GM12878 (cell line): ENCODE measurements at regions not wholly inside any gene's neighbourhood (a gene's known extent, or its start where the extent isn't known, plus 50 kb on each side); places are given as distances from the start of the nearest gene placed in this dataset.

Source experiments
- ATAC-seq: fragments of 200-7000 bp; cut with Tn5 transposase; 3 replicates; pipeline ENCODE4 v1.9.1; 2020; ENCODE audit warnings: mild to moderate bottlenecking, moderate library complexity
- BruUV-seq: library from RNA; stranded (reverse); fragments of 400-500 nt; replicated peaks from 2 replicates; lab custom pipeline; 2021; lab: Mats Ljungman, UMichigan
- CTCF ChIA-PET: fragments of 300-600 bp; sonication (Branson Sonifier 250); formaldehyde crosslinking; extraction: SDS; loops from one replicate; lab custom pipeline; 2021; ENCODE audit warnings: inconsistent platforms; lab: Yijun Ruan, JAX
- POLR2A ChIA-PET: fragments of 350-600 bp; formaldehyde crosslinking; extraction: SDS; loops from one replicate; lab custom pipeline; 2021; ENCODE audit warnings: inconsistent platforms; lab: Charles Lee
- RAD21 ChIA-PET: fragments of 300-600 bp; sonication (Branson Sonifier 250); formaldehyde crosslinking; loops from one replicate; lab custom pipeline; 2023; ENCODE audit warnings: antibody characterized with exemption; ENCODE audit not compliant: unreplicated experiment; lab: Charles Lee
- SMC1A ChIA-PET: fragments of 300-600 bp; sonication (Branson Sonifier 250); formaldehyde crosslinking; loops from one replicate; lab custom pipeline; 2023; ENCODE audit not compliant: unreplicated experiment, uncharacterized antibody; lab: Charles Lee
- DNase-seq: peaks from one replicate; pipeline ENCODE4 v3.0.0-alpha.2; 2011; ENCODE audit warnings: low read depth, low spot score
- FAIRE-seq: peaks from 3 replicates; lab custom pipeline; 2011; peaks lifted over from hg19 to GRCh38; lab: Jason Lieb, UNC
- H2AFZ ChIP-seq: 2 replicates; pipeline ENCODE4 v1.6.0; 2011; ENCODE audit warnings: low read depth, low read length, control low read depth; ENCODE audit not compliant: control insufficient read depth
- H3K27ac ChIP-seq: 2 replicates; pipeline ENCODE4 v1.5.1; 2011; ENCODE audit warnings: control low read depth; ENCODE audit not compliant: control insufficient read depth, insufficient read depth
- H3K27me3 ChIP-seq, 2 experiments: replicated peaks in 1 of 2; 2 replicates each; pipeline versions ENCODE4 v1.6.0 to v1.6.1; 2011; ENCODE audit warnings: low read length in 1 of 2; ENCODE audit not compliant: control insufficient read depth in 2 of 2, insufficient read depth in 2 of 2
- H3K36me3 ChIP-seq, 2 experiments: 2 replicates each; pipeline ENCODE4 v1.5.1; 2011; ENCODE audit warnings: low read length in 1 of 2; ENCODE audit not compliant: control insufficient read depth in 2 of 2, insufficient read depth in 2 of 2
- H3K4me1 ChIP-seq: 2 replicates; pipeline ENCODE4 v1.6.1; 2011; ENCODE audit warnings: mild to moderate bottlenecking, low read length, moderate library complexity, mixed read lengths; ENCODE audit not compliant: control insufficient read depth, insufficient read depth
- H3K4me2 ChIP-seq: 2 replicates; pipeline ENCODE4 v1.6.0; 2011; ENCODE audit warnings: control low read depth; ENCODE audit not compliant: control insufficient read depth, insufficient read depth
- H3K4me3 ChIP-seq: fragments of 200-600 bp; sonication (generic); 2 replicates; pipeline ENCODE4 v1.5.1; 2016
- H3K79me2 ChIP-seq: 2 replicates; pipeline ENCODE4 v1.6.0; 2011; ENCODE audit warnings: low read length; ENCODE audit not compliant: control insufficient read depth, insufficient read depth
- H3K9ac ChIP-seq: 2 replicates; pipeline ENCODE4 v1.8.0; 2011; ENCODE audit warnings: low read length, control low read depth, mixed read lengths; ENCODE audit not compliant: control insufficient read depth, insufficient read depth
- H3K9me3 ChIP-seq: replicated peaks from 3 replicates; pipeline ENCODE4 v1.5.1; 2011; ENCODE audit warnings: mild to moderate bottlenecking, low read length; ENCODE audit not compliant: control insufficient read depth, insufficient read depth
- H4K20me1 ChIP-seq: 2 replicates; pipeline ENCODE4 v1.6.0; 2011; ENCODE audit not compliant: control insufficient read depth, insufficient read depth
- DPF2 ChIP-seq: fragments of 450-650 bp; IDR thresholded peaks from 2 replicates; pipeline ENCODE4 v1.6.1; 2017; ENCODE audit warnings: mild to moderate bottlenecking
- GABPA ChIP-seq: IDR thresholded peaks from 2 replicates; pipeline ENCODE4 v1.6.1; 2014; ENCODE audit warnings: antibody characterized with exemption, low read depth, mild to moderate bottlenecking, inconsistent platforms
- MXI1 ChIP-seq: fragments of 150-350 bp; IDR thresholded peaks from 2 replicates; pipeline ENCODE4 v1.6.1; 2011; ENCODE audit warnings: low read depth, mild to moderate bottlenecking, inconsistent platforms, low read length, improper control_type of control experiment
- NR2C2 ChIP-seq: IDR thresholded peaks from 2 replicates; pipeline ENCODE4 v1.6.1; 2011; ENCODE audit warnings: borderline replicate concordance, low read depth; ENCODE audit not compliant: control insufficient read depth, insufficient read length
- NRF1 ChIP-seq: conservative IDR thresholded peaks from 2 replicates; pipeline ENCODE4 v1.6.1; 2011; ENCODE audit warnings: mild to moderate bottlenecking, low read depth, low read length, improper control_type of control experiment
- RB1 ChIP-seq: fragments of 450-650 bp; formaldehyde crosslinking; IDR thresholded peaks from 2 replicates; pipeline ENCODE4 v1.6.1; 2017; ENCODE audit warnings: mild to moderate bottlenecking, borderline replicate concordance
- WGBS: methylation state at CpG from one replicate; pipeline ENCODE4 v1.1.6; 2016; ENCODE audit warnings: low lambda C conversion rate; ENCODE audit not compliant: insufficient replicate concordance, insufficient coverage; ENCODE audit errors: missing lambda C conversion rate; 5-methylcytosine and 5-hydroxymethylcytosine counted together
- in situ Hi-C: fragments of 300-500 bp; cut with MboI; formaldehyde crosslinking; loops from 9 replicates; pipeline ENCODE4 v1.14.3; 2018; ENCODE audit warnings: mixed read lengths
- intact Hi-C: fragments of 100-400 bp; cut with micrococcal nuclease; formaldehyde crosslinking; loops from one replicate; pipeline ENCODE4 v1.14.2; 2022; ENCODE audit not compliant: unreplicated experiment
- TF ChIP-seq, protein P1 (sequence below): IDR thresholded peaks from 2 replicates; pipeline ENCODE4 v1.6.1; 2012; ENCODE audit warnings: mild to moderate bottlenecking, low read depth, low read length
- TF ChIP-seq, protein P2 (sequence below), 3 experiments: IDR thresholded peaks in 2 of 3; conservative IDR thresholded peaks in 1 of 3; 2 replicates each; pipeline ENCODE4 v1.5.1; 2011; ENCODE audit warnings: low read depth in 3 of 3, low read length in 3 of 3, mild to moderate bottlenecking in 3 of 3, control low read depth in 2 of 3, moderate library complexity in 2 of 3, inconsistent platforms in 1 of 3, mixed read lengths in 1 of 3; ENCODE audit not compliant: control insufficient read depth in 2 of 3, insufficient read depth in 1 of 3; ENCODE audit errors: extremely low read depth in 1 of 3

DNA sequence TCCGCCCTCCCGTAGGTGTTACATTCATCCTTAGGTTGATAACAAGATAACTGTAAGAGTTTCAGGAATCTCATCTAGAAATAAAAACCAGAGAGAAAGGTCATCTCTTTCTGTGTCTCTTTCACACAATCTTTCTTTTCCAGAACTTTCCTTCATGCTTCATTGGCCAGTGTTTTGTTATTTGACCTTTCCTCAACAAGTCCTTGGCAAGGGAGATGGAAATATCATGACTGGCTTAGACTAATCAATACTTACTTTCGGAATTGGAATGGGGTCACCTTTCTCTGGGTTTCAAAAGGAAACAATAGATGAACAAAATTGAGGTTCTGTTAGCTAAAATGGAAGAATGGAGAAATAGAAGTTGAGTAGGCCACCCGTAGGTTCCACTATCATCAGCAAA is 72.9 kb upstream of the PPP2R5A start:
- Histone ChIP-seq H3K4me1 (no peaks in the 10 kb centered on the region), H3K4me2 (no peak overlapping the region), H3K27ac (no peak overlapping the region), H3K4me3 (no peak overlapping the region), H3K9ac (no peak overlapping the region), H4K20me1 (no peaks in the 10 kb centered on the region), H2AFZ (no peak overlapping the region), H3K9me3 (no peaks in the 10 kb centered on the region), H3K79me2 (no peaks in the 10 kb centered on the region), H3K27me3 (no peaks in the 10 kb centered on the region), H3K36me3 (no peaks in the 10 kb centered on the region)
- ChIA-PET SMC1A (interaction anchor here (1.4 kb wide), 1 partner anchor 141 kb away, joined by 3 read pairs; no protein-coding TSS in a partner anchor), RAD21 (no interaction called here), POLR2A (interaction anchor here (0.7 kb wide), 1 partner anchor 55 kb away, joined by 3 read pairs; no protein-coding TSS in a partner anchor), CTCF (interaction anchor here (1.0 kb wide), 1 partner anchor 17 kb away, joined by 3 read pairs; no protein-coding TSS in a partner anchor)
- FAIRE-seq, result no peak
- no peak for ATAC-seq
- WGBS, result 77% methylated on average over 4 of the region's 4 CpGs
- no TSS peak for BruUV-seq
- TF ChIP-seq DPF2, result no peak
- TF ChIP-seq, protein P1, sequence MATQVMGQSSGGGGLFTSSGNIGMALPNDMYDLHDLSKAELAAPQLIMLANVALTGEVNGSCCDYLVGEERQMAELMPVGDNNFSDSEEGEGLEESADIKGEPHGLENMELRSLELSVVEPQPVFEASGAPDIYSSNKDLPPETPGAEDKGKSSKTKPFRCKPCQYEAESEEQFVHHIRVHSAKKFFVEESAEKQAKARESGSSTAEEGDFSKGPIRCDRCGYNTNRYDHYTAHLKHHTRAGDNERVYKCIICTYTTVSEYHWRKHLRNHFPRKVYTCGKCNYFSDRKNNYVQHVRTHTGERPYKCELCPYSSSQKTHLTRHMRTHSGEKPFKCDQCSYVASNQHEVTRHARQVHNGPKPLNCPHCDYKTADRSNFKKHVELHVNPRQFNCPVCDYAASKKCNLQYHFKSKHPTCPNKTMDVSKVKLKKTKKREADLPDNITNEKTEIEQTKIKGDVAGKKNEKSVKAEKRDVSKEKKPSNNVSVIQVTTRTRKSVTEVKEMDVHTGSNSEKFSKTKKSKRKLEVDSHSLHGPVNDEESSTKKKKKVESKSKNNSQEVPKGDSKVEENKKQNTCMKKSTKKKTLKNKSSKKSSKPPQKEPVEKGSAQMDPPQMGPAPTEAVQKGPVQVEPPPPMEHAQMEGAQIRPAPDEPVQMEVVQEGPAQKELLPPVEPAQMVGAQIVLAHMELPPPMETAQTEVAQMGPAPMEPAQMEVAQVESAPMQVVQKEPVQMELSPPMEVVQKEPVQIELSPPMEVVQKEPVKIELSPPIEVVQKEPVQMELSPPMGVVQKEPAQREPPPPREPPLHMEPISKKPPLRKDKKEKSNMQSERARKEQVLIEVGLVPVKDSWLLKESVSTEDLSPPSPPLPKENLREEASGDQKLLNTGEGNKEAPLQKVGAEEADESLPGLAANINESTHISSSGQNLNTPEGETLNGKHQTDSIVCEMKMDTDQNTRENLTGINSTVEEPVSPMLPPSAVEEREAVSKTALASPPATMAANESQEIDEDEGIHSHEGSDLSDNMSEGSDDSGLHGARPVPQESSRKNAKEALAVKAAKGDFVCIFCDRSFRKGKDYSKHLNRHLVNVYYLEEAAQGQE, result no peak
- no peak for TF ChIP-seq NRF1
- TF ChIP-seq MXI1, result no peak
- no peak for TF ChIP-seq RB1
- no peak for TF ChIP-seq GABPA
- TF ChIP-seq, protein P2, sequence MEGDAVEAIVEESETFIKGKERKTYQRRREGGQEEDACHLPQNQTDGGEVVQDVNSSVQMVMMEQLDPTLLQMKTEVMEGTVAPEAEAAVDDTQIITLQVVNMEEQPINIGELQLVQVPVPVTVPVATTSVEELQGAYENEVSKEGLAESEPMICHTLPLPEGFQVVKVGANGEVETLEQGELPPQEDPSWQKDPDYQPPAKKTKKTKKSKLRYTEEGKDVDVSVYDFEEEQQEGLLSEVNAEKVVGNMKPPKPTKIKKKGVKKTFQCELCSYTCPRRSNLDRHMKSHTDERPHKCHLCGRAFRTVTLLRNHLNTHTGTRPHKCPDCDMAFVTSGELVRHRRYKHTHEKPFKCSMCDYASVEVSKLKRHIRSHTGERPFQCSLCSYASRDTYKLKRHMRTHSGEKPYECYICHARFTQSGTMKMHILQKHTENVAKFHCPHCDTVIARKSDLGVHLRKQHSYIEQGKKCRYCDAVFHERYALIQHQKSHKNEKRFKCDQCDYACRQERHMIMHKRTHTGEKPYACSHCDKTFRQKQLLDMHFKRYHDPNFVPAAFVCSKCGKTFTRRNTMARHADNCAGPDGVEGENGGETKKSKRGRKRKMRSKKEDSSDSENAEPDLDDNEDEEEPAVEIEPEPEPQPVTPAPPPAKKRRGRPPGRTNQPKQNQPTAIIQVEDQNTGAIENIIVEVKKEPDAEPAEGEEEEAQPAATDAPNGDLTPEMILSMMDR (IDR thresholded peaks at IDR 0.05 in 2 of 3, conservative IDR thresholded peaks at IDR 0.05 in 1 of 3; ENCODE audit: control insufficient read depth in 2 of 3, extremely low read depth in 1 of 3, insufficient read depth in 1 of 3, low read depth in 3 of 3, low read length in 3 of 3), result no peak
- no peak for TF ChIP-seq NR2C2
- no peak for DNase-seq
- intact Hi-C loops, result no loop called here
- in situ Hi-C loops, result no loop called here
